GM18858 (cell line): ENCODE measurements at regions not wholly inside any gene's neighbourhood (a gene's known extent, or its start where the extent isn't known, plus 50 kb on each side); places are given as distances from the start of the nearest gene placed in this dataset.
"Not testable (repeated sequence)": the region's sequence is repeated elsewhere in the genome, so short reads cannot be mapped to it uniquely, and the experiment has no call there.

ENCODE experiments used
- ATAC-seq: cut with Tn5 transposase; IDR thresholded peaks from one replicate; pipeline ENCODE4 v1.9.1; 2021; ENCODE audit not compliant: unreplicated experiment

- ATAC-seq = not testable (repeated sequence)
These were observed 51.9 kb upstream of the MFGE8 start for GRCh38 chr15:88965097-88965496.

GRCh38 chr15:88970232-88970631 is 57.1 kb upstream of the MFGE8 start:
- no peak for ATAC-seq

DNA sequence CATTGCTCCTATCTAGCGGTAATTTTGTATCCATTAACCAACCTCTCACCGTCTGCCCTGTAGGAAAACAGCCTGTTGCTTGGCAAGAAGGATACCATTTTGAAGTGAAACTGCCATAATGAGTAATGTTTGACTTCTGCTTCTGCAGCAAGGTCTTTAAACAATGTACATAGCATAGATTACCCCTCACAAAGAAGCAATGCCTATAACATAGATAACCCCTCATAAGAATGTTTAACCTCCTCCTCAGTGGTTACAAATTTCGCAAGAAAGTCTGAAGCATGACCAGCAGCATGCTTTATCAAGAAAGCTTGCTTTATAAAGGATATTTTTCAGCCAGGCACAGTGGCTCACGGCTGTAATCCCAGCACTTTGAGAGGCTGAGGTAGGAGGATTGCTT is 61.2 kb upstream of the MFGE8 start:
- no peak for ATAC-seq

- ATAC-seq = no peak
These were observed 62.7 kb upstream of the MFGE8 start for GRCh38 chr15:88975891-88976290.

- ATAC-seq = no peak
These were observed 63.5 kb upstream of the MFGE8 start for GRCh38 chr15:88976656-88977055.

GRCh38 chr15:88979674-88980073 is 66.5 kb upstream of the MFGE8 start:
- no peak for ATAC-seq

- ATAC-seq = no peak
These were observed 67.3 kb upstream of the MFGE8 start for GRCh38 chr15:88980498-88980897.

DNA sequence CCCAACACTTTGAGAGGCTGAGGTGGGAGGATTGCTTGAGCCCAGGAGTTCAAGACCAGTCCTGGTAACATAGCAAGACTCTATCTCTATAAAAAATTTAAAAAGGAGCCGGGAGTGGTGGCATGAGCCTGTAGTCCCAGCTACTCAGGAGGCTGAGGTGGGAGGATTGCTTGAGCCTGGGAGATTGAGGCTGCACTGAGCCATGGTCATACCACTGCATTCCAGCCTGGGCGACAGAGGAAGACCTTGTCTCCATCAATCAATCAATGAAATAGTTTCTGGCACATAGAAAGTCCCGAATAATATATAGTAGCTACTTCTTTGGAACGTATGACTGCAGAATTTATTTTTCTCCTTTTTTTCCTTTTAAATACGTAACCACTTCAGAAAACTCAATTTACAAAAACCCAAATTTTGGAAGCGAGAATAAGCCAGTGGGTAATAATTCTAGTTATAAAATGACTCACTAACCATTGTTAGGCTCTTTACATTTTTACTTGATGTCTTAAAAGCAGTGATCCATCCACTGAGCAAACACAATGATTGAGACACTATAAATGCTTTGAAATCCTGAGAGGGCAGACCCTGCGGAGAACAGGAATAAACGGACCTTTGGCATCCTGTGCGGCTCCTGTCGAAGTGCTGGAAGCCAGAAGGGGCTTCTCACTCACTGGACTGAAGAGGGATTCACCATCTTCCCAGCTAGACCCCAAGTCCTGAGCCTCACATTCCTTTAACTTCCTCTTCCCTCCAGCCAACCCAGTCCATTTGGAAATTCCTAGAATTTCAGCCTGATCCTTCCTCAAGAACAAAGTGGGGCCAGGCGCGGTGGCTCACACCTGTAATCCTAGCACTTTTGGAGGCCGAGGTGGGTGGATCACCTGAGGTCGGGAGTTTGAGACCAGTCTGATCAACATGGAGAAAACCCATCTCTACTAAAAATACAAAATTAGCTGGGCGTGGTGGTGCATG is 68.4 kb upstream of the MFGE8 start:
- ATAC-seq = no peak

DNA sequence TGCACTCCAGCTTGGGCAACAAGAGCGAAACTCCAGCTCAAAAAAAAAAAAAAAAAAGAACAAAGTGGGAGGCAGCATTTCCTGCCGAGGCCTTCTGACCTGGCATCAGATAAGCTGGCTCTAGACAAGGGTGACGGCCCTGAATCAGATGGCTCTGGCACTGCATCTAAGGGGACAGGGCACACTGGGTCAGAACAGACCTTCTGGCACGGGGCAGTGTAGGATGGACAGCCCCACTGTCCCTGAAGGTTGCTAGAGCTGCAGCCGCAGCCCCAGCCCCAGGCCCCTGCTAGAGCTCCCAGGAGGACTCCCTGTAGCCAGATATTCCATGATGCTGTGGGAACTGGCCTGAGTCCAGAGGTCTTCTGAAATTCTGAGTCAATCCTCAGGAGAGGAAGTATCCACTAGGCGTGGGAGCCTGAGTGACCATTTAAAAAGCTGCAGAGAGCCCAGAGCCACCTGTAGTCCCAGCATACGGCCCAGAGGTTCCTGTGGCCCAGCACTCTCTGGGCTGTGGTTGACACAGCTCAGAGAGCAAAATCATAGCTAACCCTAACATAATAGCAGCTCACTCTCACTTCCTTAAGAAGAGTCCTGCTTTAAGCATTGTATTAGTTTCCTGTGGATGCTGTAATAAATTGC is 69.2 kb upstream of the MFGE8 start:
- ATAC-seq = peak; percentile 100

GRCh38 chr15:88982946-88983342 is 69.8 kb upstream of the MFGE8 start:
- no peak for ATAC-seq

DNA sequence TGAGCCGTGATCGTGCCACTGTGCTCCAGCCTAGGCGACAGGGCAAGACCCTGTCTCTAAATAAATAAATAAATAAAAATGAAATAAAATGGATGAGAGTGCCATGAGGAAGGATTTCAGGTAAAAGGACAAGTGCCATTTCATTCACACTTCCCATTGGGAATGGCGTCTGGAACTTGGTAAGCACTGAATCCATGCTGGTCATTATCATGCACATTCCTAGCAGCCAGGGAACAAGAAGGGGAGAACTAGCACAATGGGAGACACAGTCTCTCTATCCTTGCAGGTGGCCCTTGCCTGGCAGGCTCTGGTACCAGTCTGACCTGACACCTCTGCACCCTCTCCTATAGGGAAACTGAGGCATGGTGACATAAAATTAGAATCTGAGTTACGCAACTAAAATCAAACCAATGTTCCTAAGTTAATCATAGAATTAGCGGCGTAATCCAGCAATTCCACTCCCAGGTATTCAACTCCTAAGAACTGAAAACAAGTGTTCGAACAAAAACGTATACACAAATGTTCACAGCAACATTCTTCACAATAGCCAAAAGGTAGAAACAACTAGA is 70.8 kb upstream of the MFGE8 start:
- ATAC-seq = no peak

DNA sequence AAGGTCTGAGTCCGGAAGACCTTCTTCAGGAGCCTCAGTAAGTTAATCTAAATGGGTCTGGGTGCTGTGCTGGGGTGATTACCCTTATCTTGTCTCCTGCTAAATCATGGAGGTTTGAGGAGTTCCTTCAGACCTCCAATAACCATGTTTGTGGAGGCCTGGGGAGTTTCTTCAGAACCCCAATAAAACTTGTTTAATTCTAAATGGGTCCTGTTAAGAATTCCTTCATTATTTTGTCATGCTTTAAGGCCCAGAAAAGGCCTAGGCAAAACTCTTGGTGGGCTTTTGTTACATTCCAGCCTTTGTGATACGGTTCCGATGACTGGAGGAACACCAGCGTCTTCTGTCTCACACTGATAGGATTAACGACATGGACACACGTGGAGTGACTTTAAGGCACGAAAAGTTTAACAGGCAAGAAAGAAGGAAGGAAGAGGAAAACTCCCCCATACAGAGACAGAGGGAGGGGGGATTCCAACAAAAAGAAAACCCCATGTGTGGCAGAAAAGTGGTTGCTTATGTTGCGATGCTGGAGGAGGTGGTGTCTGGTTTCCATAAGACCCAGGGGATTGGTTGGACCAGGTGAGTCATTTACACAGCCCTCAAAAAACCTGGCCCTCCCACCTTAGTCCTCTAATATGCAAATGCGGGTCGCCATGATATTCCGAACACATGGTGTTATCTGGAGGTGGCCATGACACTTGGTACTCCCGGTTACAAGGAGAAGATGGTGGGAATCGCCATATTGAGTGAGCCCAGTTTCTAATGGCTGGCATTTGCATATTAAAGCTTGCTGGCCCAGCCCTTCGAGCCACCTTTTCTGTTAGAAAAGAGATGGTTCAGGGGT is 72.6 kb upstream of the MFGE8 start:
- ATAC-seq = no peak

GRCh38 chr15:88986949-88987590 is 73.9 kb upstream of the MFGE8 start:
- no peak for ATAC-seq

DNA sequence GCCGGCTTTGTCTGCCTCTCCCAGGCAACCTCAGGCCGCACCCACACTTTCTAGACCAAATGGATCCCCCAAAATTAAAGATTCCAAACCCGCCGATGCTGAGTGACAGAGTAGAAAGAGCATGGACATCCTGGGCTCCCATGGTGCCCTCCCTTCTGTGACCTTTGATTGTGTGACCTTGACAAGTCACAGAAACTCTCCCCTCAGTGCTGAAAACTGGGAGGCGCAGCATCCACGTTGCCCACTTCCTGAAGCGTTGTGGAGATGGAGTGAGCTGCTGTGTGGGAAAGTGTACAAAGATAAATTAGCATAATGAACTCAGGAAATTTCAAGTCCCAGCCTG is 74.4 kb upstream of the MFGE8 start:
- no peak for ATAC-seq

GRCh38 chr15:88987934-88988671 is 74.9 kb upstream of the MFGE8 start:
- ATAC-seq = no peak

DNA sequence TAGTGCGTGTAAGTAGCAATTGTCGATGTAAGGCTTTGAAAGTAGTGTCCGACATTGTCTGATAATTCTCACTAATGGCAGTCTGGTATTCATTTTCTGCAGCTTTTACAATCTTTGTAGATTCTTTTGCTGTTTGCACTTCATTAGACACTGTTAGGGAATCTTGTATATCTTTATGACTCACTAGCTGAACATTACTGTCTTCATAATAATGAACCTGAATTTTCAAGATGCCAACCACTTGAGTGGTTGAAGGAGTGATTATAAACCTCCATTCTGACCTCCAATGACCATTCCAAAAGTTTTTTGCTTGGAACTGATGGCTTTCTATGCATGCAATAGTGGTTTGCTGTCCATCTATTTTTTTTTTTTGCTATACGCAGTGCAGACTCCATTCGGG is 76.4 kb upstream of the MFGE8 start:
- no peak for ATAC-seq

- ATAC-seq = no peak
These were observed 77.1 kb upstream of the MFGE8 start for GRCh38 chr15:88990185-88990679.

- no peak for ATAC-seq
These were observed 79.0 kb upstream of the MFGE8 start for GRCh38 chr15:88992216-88992615.

DNA sequence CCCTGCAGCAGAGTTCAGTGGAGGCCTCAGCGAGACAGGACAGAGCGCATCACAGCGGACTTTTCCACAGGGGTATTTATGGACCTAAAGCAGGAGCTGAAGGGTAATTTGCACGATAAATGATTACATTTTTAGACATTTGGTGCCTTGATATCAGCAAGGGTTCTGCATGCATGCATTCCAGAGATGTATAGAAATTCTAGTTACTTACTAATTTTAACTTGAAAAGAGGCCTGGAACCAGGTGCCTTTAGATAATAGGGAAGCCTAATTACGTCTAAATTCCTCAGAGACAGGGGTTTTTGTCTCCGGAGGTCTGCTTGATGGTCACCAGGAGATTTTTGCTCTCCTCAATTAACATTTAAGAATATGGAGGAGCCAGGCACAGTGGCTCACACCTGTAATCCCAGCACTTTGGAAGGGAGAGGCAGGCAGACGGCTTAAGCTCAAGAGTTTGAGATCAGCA is 79.8 kb upstream of the MFGE8 start:
- ATAC-seq = no peak

GRCh38 chr15:88993662-88994061 is 80.5 kb upstream of the MFGE8 start:
- ATAC-seq = no peak
